ENCODE measurements at regions not wholly inside any gene's neighbourhood (a gene's known extent, or its start where the extent isn't known, plus 50 kb on each side); places are given as distances from the start of the nearest gene placed in this dataset.
"Not testable (repeated sequence)": the region's sequence is repeated elsewhere in the genome, so short reads cannot be mapped to it uniquely, and the experiment has no call there.

- no peak overlapping the region for H3K4me3 Mint-ChIP-seq
- Histone ChIP-seq H3K27me3 (ENCODE audit: control insufficient read depth, insufficient read depth, low read length, poor library complexity, severe bottlenecking) (no peaks in the 10 kb centered on the region), H3K4me3 (ENCODE audit: low read length) (no peak overlapping the region), H3K27ac (ENCODE audit: low read depth, low read length) (no peak overlapping the region), H3K4me1 (ENCODE audit: control insufficient read depth, insufficient read depth, low read length) (peaks cover 5% of the 10 kb centered on the region), H3K9me3 (ENCODE audit: control insufficient read depth, low read length) (no peaks in the 10 kb centered on the region), H3K36me3 (ENCODE audit: control insufficient read depth, insufficient read depth, low read length) (no peaks in the 10 kb centered on the region), H3K9ac (ENCODE audit: extremely low read depth, low read length, poor library complexity, severe bottlenecking) (no peak overlapping the region)
- 90 to 98% methylated on average over 1 of the region's 1 CpG for WGBS, 2 experiments (ENCODE audit: insufficient coverage in 1 of 2, insufficient read length in 1 of 2)
- H3K4me1 Mint-ChIP-seq = peaks cover under 1% of the 10 kb centered on the region
- no peak overlapping the region for H3K27ac Mint-ChIP-seq
- no peaks in the 10 kb centered on the region for H3K27me3 Mint-ChIP-seq (ENCODE audit: insufficient read depth)
- no peaks in the 10 kb centered on the region for H3K36me3 Mint-ChIP-seq (ENCODE audit: low read depth)
- DNase-seq = no peak
- TF ChIP-seq CTCF (conservative IDR thresholded peaks at IDR 0.05) = no peak
- no peaks in the 10 kb centered on the region for H3K9me3 Mint-ChIP-seq
Measured at GRCh38 chr4:111957997-111958396, 187.3 kb upstream of the FAM241A start.

GRCh38 chr4:111959222-111959621 is 186.0 kb upstream of the FAM241A start:
- no peak overlapping the region for H3K27ac Mint-ChIP-seq

GRCh38 chr4:111960241-111960667 is 185.0 kb upstream of the FAM241A start:
- Histone ChIP-seq H3K27ac (ENCODE audit: low read depth, low read length) (no peak overlapping the region), H3K4me1 (ENCODE audit: control insufficient read depth, insufficient read depth, low read length) (peaks cover 10% of the 10 kb centered on the region), H3K27me3 (ENCODE audit: control insufficient read depth, insufficient read depth, low read length, poor library complexity, severe bottlenecking) (no peaks in the 10 kb centered on the region), H3K9me3 (ENCODE audit: control insufficient read depth, low read length) (no peaks in the 10 kb centered on the region), H3K36me3 (ENCODE audit: control insufficient read depth, insufficient read depth, low read length) (no peaks in the 10 kb centered on the region), H3K4me3 (ENCODE audit: low read length) (no peak overlapping the region), H3K9ac (ENCODE audit: extremely low read depth, low read length, poor library complexity, severe bottlenecking) (no peak overlapping the region)
- no peaks in the 10 kb centered on the region for H3K36me3 Mint-ChIP-seq (ENCODE audit: low read depth)
- H3K27ac Mint-ChIP-seq = no peak overlapping the region
- no peak for TF ChIP-seq CTCF (conservative IDR thresholded peaks at IDR 0.05)
- H3K9me3 Mint-ChIP-seq = no peaks in the 10 kb centered on the region
- H3K4me3 Mint-ChIP-seq = no peak overlapping the region
- peaks cover 8% of the 10 kb centered on the region for H3K4me1 Mint-ChIP-seq
- DNase-seq = no peak
- 92 to 94% methylated on average over 2 of the region's 2 CpGs for WGBS, 2 experiments (ENCODE audit: insufficient coverage in 1 of 2, insufficient read length in 1 of 2)
- H3K27me3 Mint-ChIP-seq (ENCODE audit: insufficient read depth) = peaks cover 2% of the 10 kb centered on the region

More at GRCh38 chr4:111959222-111959621, 186.0 kb upstream of the FAM241A start:
- Mint-ChIP-seq H3K4me3 (no peak overlapping the region), H3K36me3 (ENCODE audit: low read depth) (no peaks in the 10 kb centered on the region), H3K27me3 (ENCODE audit: insufficient read depth) (peaks cover 2% of the 10 kb centered on the region), H3K4me1 (peaks cover 7% of the 10 kb centered on the region), H3K9me3 (no peaks in the 10 kb centered on the region)
- TF ChIP-seq CTCF (conservative IDR thresholded peaks at IDR 0.05) = no peak
- peaks cover 10% of the 10 kb centered on the region for H3K4me1 ChIP-seq (ENCODE audit: control insufficient read depth, insufficient read depth, low read length)
- H3K9me3 ChIP-seq (ENCODE audit: control insufficient read depth, low read length) = no peaks in the 10 kb centered on the region
- no peak overlapping the region for H3K9ac ChIP-seq (ENCODE audit: extremely low read depth, low read length, poor library complexity, severe bottlenecking)
- no peak overlapping the region for H3K4me3 ChIP-seq (ENCODE audit: low read length)
- DNase-seq = no peak
- H3K27me3 ChIP-seq (ENCODE audit: control insufficient read depth, insufficient read depth, low read length, poor library complexity, severe bottlenecking) = no peaks in the 10 kb centered on the region
- no peaks in the 10 kb centered on the region for H3K36me3 ChIP-seq (ENCODE audit: control insufficient read depth, insufficient read depth, low read length)
- WGBS, 2 experiments (ENCODE audit: insufficient coverage in 1 of 2, insufficient read length in 1 of 2) = 85 to 91% methylated on average over 2 of the region's 2 CpGs
- H3K27ac ChIP-seq (ENCODE audit: low read depth, low read length) = no peak overlapping the region

GRCh38 chr4:111961026-111961425 is 184.2 kb upstream of the FAM241A start:
- H3K27ac ChIP-seq (ENCODE audit: low read depth, low read length); H3K4me3 ChIP-seq (ENCODE audit: low read length); H3K36me3 Mint-ChIP-seq (ENCODE audit: low read depth); H3K27ac Mint-ChIP-seq; H3K4me1 ChIP-seq (ENCODE audit: control insufficient read depth, insufficient read depth, low read length); H3K9ac ChIP-seq (ENCODE audit: extremely low read depth, low read length, poor library complexity, severe bottlenecking); H3K4me3 Mint-ChIP-seq; DNase-seq; H3K4me1 Mint-ChIP-seq; H3K27me3 Mint-ChIP-seq (ENCODE audit: insufficient read depth); H3K9me3 ChIP-seq (ENCODE audit: control insufficient read depth, low read length); H3K9me3 Mint-ChIP-seq; H3K27me3 ChIP-seq (ENCODE audit: control insufficient read depth, insufficient read depth, low read length, poor library complexity, severe bottlenecking); H3K36me3 ChIP-seq (ENCODE audit: control insufficient read depth, insufficient read depth, low read length): not testable (repeated sequence)
- WGBS, 2 experiments (ENCODE audit: insufficient coverage in 1 of 2, insufficient read length in 1 of 2) = 93 to 100% methylated on average over 3 to 5 of the region's 5 CpGs
